Breast epithelium (tissue), 4 donors: ENCODE measurements at regions not wholly inside any gene's neighbourhood (a gene's known extent, or its start where the extent isn't known, plus 50 kb on each side); places are given as distances from the start of the nearest gene placed in this dataset.
"Not testable (repeated sequence)": the region's sequence is repeated elsewhere in the genome, so short reads cannot be mapped to it uniquely, and the experiment has no call there.

Source experiments
- DNase-seq, 2 donors: peaks; one replicate each; pipeline ENCODE4 v3.0.0-alpha.2; 2019; ENCODE audit warnings: low spot score in 2 of 2
- H3K27ac ChIP-seq, 2 donors: fragments of 200-600 bp; sonication (generic) in 1 of 2; one replicate each; pipeline ENCODE4 v1.5.1; 2016 to 2019; ENCODE audit warnings: mild to moderate bottlenecking in 1 of 2
- H3K27me3 ChIP-seq, 2 donors: fragments of 200-600 bp; sonication (generic) in 1 of 2; one replicate each; pipeline versions ENCODE4 v1.5.1 to v1.6.0; 2017 to 2019; ENCODE audit warnings: control low read depth in 1 of 2, mild to moderate bottlenecking in 1 of 2
- H3K36me3 ChIP-seq: fragments of 200-600 bp; one replicate; pipeline ENCODE4 v1.5.1; 2019
- H3K4me1 ChIP-seq, 2 donors: fragments of 200-600 bp; sonication (generic); one replicate each; pipeline ENCODE4 v1.5.1; 2016 to 2019; ENCODE audit warnings: control low read depth in 1 of 2
- H3K4me3 ChIP-seq, 3 donors: fragments of 200-600 bp; sonication (generic); 1 replicate in 2 of 3; 2 replicates in 1 of 3; pipeline ENCODE4 v1.5.1; 2016 to 2019; ENCODE audit warnings: mild to moderate bottlenecking in 3 of 3, moderate library complexity in 2 of 3
- H3K9me3 ChIP-seq, 2 donors: fragments of 200-600 bp; sonication (generic) in 1 of 2; one replicate each; pipeline ENCODE4 v1.5.1; 2016 to 2019; ENCODE audit warnings: control low read depth in 1 of 2
- intact Hi-C: fragments of 100-400 bp; cut with DNase I; formaldehyde crosslinking; loops from one replicate; pipeline ENCODE4 v1.15.1; 2023; ENCODE audit warnings: low total_unique reads

DNA sequence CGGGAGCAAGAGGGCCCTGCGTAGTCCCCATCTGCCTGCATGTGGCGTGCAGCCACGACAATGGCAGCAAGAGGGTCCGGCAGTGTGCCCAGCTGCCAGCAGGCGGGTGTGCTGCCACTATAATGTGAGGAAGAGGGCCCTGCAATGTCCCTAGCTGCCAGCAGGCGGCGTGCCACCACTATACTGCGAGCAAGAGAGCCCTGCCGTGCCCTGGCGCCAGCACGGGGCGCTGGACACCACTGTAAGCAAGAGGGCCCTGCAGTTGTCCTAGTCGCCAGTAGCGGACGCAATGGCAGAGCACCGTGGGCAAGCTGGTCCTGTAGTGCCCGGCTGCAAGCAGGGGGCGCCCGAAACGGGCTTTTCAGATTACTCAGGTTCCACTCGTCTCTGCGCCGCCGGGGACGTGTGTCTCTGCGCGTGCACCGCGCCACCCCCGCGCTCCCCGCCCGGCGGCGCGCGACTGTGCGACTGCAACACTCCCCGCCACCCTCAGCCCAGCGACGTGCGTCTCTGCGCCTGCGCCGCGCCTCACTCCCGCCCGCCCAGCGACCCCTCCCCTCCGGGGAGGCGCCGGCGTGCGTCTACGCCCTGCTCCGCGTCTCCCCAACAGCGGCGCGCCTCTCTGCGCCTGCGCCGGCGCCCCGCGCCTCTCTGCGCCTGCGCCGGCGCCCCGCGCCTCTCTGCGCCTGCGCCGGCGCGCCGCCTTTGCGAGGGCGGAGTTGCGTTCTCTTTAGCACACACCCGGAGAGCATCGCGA lies 159.4 kb upstream of the FRG2B start:
- intact Hi-C loops, DNase-seq, H3K36me3 ChIP-seq, H3K27me3 ChIP-seq, H3K9me3 ChIP-seq, H3K27ac ChIP-seq, H3K4me3 ChIP-seq, H3K4me1 ChIP-seq: not testable (repeated sequence)

DNA sequence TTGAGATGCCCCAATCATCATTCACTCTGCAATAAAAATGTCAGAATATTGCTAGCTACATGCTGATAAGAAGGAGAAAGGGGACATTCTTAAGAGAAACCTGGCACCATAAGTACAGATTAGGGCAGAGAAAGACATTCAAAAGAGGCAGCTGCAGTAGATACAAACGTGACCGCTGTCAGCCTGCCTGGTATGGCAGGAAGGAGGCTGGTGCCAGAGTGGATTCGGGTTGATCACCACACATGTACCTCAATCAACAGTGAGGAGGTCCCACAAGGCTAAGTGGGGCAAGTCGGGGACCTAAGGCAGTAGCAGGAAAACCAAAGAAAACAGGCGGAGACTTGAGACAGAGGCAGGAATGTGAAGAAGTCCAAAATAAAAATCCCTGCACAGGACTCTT lies 158.6 kb upstream of the FRG2B start:
- H3K4me3 ChIP-seq, H3K9me3 ChIP-seq, intact Hi-C loops: not testable (repeated sequence)

DNA sequence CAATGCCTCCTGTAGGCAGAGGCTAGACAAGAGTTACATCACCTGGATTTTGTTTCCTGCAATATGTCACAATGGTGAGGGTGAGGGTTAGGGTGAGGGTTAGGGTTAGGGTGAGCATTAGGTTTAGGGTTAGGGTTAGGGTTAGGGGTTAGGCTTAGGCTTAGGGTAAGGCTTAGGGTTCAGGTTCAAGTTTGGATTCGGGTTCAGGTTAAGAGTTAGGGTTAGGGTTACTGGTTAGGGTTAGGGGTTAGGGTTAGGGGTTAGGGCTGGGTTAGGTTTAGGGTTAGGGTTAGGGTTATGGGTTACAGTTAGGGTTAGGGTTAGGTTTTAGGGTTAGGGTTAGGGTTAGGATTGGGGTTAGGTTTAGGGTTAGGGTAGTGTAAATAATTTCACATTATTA lies 138.7 kb upstream of the FRG2B start:
- intact Hi-C loops, H3K36me3 ChIP-seq, H3K27ac ChIP-seq, H3K9me3 ChIP-seq, DNase-seq, H3K4me1 ChIP-seq, H3K27me3 ChIP-seq, H3K4me3 ChIP-seq: not testable (repeated sequence)

More for the DNA sequence above, 158.6 kb upstream of the FRG2B start:
- H3K36me3 ChIP-seq, H3K27ac ChIP-seq, H3K27me3 ChIP-seq, H3K4me1 ChIP-seq: not testable (repeated sequence)
- peak in 1 of 2 donors; percentile 4 for DNase-seq

DNA sequence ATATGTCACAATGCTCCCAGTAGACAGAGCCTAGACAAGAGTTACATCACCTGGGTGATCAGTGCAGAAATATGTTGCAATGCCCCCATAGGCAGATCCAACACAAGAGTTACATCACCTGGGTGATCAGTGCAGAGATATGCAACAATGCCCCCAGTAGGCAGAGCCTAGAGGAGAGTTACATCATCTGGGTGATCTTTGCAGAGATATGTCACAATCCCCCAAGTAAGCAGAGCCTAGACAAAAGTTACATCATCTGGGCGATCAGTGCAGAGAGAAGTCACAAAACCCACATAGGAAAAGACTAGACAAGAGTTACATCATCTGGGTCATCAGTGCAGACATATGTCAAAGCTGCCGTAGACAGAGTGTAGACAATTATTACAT lies 138.2 kb upstream of the FRG2B start:
- H3K4me1 ChIP-seq, intact Hi-C loops, H3K36me3 ChIP-seq, DNase-seq, H3K27ac ChIP-seq, H3K27me3 ChIP-seq, H3K9me3 ChIP-seq, H3K4me3 ChIP-seq: not testable (repeated sequence)

- H3K27ac ChIP-seq, intact Hi-C loops, H3K9me3 ChIP-seq, H3K4me3 ChIP-seq, H3K36me3 ChIP-seq, H3K27me3 ChIP-seq, H3K4me1 ChIP-seq: not testable (repeated sequence)
- DNase-seq, result peak in 1 of 2 donors; percentile 7
Measured at GRCh38 chr10:133763875-133764822, 137.6 kb upstream of the FRG2B start.

DNA sequence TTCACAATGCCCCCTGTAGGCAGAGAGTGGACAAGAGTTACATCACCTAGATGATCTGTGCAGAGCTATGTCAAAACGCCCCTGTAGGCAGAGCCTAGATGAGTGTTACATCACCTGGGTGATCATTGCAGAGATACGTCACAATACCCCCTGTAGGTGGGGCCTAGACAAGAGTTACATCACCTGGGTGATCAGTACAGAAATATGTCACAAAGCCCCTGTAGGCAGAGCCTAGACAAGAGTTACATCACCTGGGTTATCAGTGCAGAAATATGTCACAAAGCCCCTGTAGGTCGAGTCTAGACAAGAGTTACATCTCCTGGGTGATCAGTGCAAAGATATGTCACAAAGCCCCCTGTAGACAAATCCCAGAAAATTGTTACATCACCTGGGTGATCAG lies 136.6 kb upstream of the FRG2B start:
- H3K36me3 ChIP-seq, intact Hi-C loops, H3K4me3 ChIP-seq, H3K4me1 ChIP-seq, H3K9me3 ChIP-seq, H3K27ac ChIP-seq, H3K27me3 ChIP-seq, DNase-seq: not testable (repeated sequence)

GRCh38 chr10:133753545-133753944 lies 127.0 kb upstream of the FRG2B start:
- H3K36me3 ChIP-seq, DNase-seq, intact Hi-C loops, H3K27ac ChIP-seq, H3K9me3 ChIP-seq, H3K27me3 ChIP-seq, H3K4me1 ChIP-seq, H3K4me3 ChIP-seq: not testable (repeated sequence)
